Uterus (tissue), 3 donors: ENCODE measurements at regions not wholly inside any gene's neighbourhood (a gene's known extent, or its start where the extent isn't known, plus 50 kb on each side); places are given as distances from the start of the nearest gene placed in this dataset.

Experiments used
- DNase-seq, 2 donors: peaks; one replicate each; pipeline ENCODE4 v3.0.0-alpha.2; 2019 to 2020
- H3K27ac ChIP-seq, 2 donors: fragments of 200-600 bp; sonication (generic); 1 replicate in 1 of 2; 2 replicates in 1 of 2; pipeline ENCODE4 v1.5.1; 2016 to 2018
- H3K27me3 ChIP-seq, 2 donors: fragments of 200-600 bp; sonication (generic); one replicate each; pipeline ENCODE4 v1.5.1; 2018 to 2019; ENCODE audit warnings: control low read depth in 1 of 2
- H3K36me3 ChIP-seq, 2 donors: fragments of 200-600 bp; sonication (generic); one replicate each; pipeline ENCODE4 v1.5.1; 2019; ENCODE audit warnings: control low read depth in 1 of 2
- H3K4me1 ChIP-seq, 2 donors: fragments of 200-600 bp; sonication (generic); one replicate each; pipeline ENCODE4 v1.5.1; 2018 to 2019; ENCODE audit warnings: control low read depth in 1 of 2
- H3K4me3 ChIP-seq, 2 donors: fragments of 200-600 bp; sonication (generic); 1 replicate in 1 of 2; 2 replicates in 1 of 2; pipeline ENCODE4 v1.5.1; 2018 to 2019; ENCODE audit warnings: mild to moderate bottlenecking in 1 of 2
- H3K9me3 ChIP-seq, 2 donors: fragments of 200-600 bp; sonication (generic); one replicate each; pipeline ENCODE4 v1.5.1; 2019; ENCODE audit warnings: control low read depth in 1 of 2
- POLR2A ChIP-seq, 2 donors: fragments of 450-650 bp; IDR thresholded peaks; one replicate each; pipeline ENCODE4 v1.6.1; 2016; ENCODE audit warnings: antibody characterized with exemption in 2 of 2, mild to moderate bottlenecking in 1 of 2, moderate library complexity in 1 of 2
- intact Hi-C: fragments of 100-400 bp; cut with DNase I; formaldehyde crosslinking; loops from one replicate; pipeline ENCODE4 v1.15.1; 2023; ENCODE audit warnings: low total_unique reads
- TF ChIP-seq, protein P1 (sequence below), 4 experiments: fragments of 200-600 bp in 2 of 4; fragments of 450-650 bp in 2 of 4; sonication (generic) in 2 of 4; IDR thresholded peaks; one replicate each; pipeline ENCODE4 v1.5.1; 2016 to 2019; ENCODE audit warnings: antibody characterized with exemption in 4 of 4, mild to moderate bottlenecking in 2 of 4, moderate library complexity in 1 of 4
- donor health status: DM: yes; HTN: yes; CAD: no.

GRCh38 chr18:78743078-78743477, 236.5 kb upstream of the SALL3 start:
- intact Hi-C loops: no loop called here
- H3K4me1 ChIP-seq: no peaks in the 10 kb centered on the region
- no peak overlapping the region for H3K27ac ChIP-seq
- H3K9me3 ChIP-seq: no peaks in the 10 kb centered on the region
- DNase-seq: no peak
- no peaks in the 10 kb centered on the region for H3K36me3 ChIP-seq
- TF ChIP-seq, protein P1, sequence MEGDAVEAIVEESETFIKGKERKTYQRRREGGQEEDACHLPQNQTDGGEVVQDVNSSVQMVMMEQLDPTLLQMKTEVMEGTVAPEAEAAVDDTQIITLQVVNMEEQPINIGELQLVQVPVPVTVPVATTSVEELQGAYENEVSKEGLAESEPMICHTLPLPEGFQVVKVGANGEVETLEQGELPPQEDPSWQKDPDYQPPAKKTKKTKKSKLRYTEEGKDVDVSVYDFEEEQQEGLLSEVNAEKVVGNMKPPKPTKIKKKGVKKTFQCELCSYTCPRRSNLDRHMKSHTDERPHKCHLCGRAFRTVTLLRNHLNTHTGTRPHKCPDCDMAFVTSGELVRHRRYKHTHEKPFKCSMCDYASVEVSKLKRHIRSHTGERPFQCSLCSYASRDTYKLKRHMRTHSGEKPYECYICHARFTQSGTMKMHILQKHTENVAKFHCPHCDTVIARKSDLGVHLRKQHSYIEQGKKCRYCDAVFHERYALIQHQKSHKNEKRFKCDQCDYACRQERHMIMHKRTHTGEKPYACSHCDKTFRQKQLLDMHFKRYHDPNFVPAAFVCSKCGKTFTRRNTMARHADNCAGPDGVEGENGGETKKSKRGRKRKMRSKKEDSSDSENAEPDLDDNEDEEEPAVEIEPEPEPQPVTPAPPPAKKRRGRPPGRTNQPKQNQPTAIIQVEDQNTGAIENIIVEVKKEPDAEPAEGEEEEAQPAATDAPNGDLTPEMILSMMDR (IDR thresholded peaks at IDR 0.05): no peak
- no peak for TF ChIP-seq POLR2A (IDR thresholded peaks at IDR 0.05)
- H3K27me3 ChIP-seq: no peaks in the 10 kb centered on the region
- H3K4me3 ChIP-seq: no peak overlapping the region

DNA sequence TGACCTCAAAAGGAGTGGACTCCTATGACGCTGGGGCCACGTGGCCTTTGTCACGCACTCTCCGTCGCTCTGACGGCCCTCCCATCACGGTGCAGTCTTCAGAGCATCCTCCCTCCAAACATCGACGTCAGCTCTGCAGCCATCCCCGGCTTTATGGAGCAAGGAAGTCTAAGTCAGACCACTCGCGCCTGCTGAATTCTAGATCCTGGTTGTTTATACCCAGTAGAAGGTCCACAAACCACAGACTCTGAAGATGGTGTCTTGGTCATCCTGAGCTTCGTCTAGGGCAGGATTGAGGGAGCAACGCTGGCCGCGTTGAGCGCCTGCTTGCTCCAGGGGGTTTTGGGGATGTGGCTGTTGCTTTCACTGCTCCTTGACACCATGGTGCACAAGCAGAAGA, 228.0 kb upstream of the SALL3 start:
- H3K4me3 ChIP-seq: no peak overlapping the region
- peak in 1 of 2 donors; percentile 1 for DNase-seq
- no peaks in the 10 kb centered on the region for H3K9me3 ChIP-seq
- H3K27me3 ChIP-seq: no peaks in the 10 kb centered on the region
- no peak overlapping the region for H3K27ac ChIP-seq
- H3K36me3 ChIP-seq: no peaks in the 10 kb centered on the region
- intact Hi-C loops: no loop called here
- TF ChIP-seq POLR2A (IDR thresholded peaks at IDR 0.05): no peak
- TF ChIP-seq, protein P1 (IDR thresholded peaks at IDR 0.05): no peak
- no peaks in the 10 kb centered on the region for H3K4me1 ChIP-seq

DNA sequence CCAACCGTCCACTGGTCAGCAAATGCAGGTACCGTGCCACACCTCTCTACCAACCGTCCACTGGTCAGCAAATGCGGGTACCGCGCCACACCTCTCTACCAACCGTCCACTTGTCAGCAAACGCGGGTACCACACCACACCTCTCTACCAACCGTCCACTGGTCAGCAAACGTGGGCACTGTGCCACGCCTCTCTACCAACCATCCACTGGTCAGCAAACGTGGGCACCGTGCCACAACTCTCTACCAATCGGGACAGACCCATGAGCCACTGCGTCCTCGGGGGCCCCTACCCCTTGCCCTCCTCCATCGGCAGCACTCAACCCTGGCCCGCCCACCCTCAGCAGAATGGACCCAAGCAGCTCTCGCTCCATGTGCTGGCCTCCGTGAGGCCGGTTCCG, 226.4 kb upstream of the SALL3 start:
- intact Hi-C loops: no loop called here
- peak in 1 of 2 donors; percentile 11 for DNase-seq
- Histone ChIP-seq H3K27me3 (no peaks in the 10 kb centered on the region), H3K4me1 (no peaks in the 10 kb centered on the region), H3K36me3 (no peaks in the 10 kb centered on the region), H3K27ac (no peak overlapping the region), H3K9me3 (no peaks in the 10 kb centered on the region), H3K4me3 (no peak overlapping the region)
- no peak for TF ChIP-seq POLR2A (IDR thresholded peaks at IDR 0.05)
- TF ChIP-seq, protein P1 (IDR thresholded peaks at IDR 0.05): no peak

DNA sequence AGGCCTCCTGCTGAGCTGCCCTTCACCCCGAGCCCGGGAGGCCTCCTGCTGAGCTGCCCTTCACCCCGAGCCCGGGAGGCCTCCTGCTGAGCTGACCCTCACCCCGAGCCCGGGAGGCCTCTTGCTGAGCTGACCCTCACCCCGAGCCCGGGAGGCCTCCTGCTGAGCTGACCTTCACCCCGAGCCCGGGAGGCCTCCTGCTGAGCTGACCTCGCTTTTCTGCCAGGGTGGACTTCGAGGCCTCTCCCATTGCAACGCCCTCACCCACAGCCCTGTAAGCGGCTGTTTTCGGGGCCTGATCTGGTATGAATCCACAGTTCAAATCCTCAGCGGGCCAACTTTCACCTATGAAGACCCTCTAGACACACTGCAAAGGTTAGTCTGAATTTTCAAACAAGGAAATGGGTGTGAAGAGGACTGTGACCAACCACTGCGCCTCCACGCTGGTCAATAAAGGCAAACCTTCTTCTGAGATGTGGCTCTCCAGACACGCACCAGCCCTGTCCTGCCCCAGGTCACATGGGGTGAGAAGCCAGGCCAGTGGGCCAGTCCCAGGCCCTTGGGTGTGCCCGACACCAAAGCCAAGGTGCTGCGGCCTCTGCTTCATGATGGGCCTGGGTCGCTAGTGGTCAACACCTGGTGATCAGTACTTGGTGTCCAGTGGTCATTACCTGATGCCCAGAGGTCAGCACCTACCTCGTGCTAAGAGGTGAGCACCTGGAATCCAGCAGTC, 225.1 kb upstream of the SALL3 start:
- no peak for DNase-seq
- H3K4me1 ChIP-seq: no peaks in the 10 kb centered on the region
- intact Hi-C loops: no loop called here
- no peak overlapping the region for H3K4me3 ChIP-seq
- no peak for TF ChIP-seq POLR2A (IDR thresholded peaks at IDR 0.05)
- TF ChIP-seq, protein P1 (IDR thresholded peaks at IDR 0.05): no peak
- H3K9me3 ChIP-seq: no peaks in the 10 kb centered on the region
- no peaks in the 10 kb centered on the region for H3K36me3 ChIP-seq
- H3K27me3 ChIP-seq: no peaks in the 10 kb centered on the region
- no peak overlapping the region for H3K27ac ChIP-seq

GRCh38 chr18:78757014-78757413, 222.6 kb upstream of the SALL3 start:
- no peak overlapping the region for H3K4me3 ChIP-seq
- DNase-seq: no peak
- H3K27me3 ChIP-seq: no peaks in the 10 kb centered on the region
- H3K9me3 ChIP-seq: no peaks in the 10 kb centered on the region
- H3K4me1 ChIP-seq: no peaks in the 10 kb centered on the region
- no peak overlapping the region for H3K27ac ChIP-seq
- intact Hi-C loops: no loop called here
- TF ChIP-seq, protein P1 (IDR thresholded peaks at IDR 0.05): no peak
- TF ChIP-seq POLR2A (IDR thresholded peaks at IDR 0.05): no peak
- H3K36me3 ChIP-seq: no peaks in the 10 kb centered on the region
